HG03159 (cell line): ENCODE measurements at regions not wholly inside any gene's neighbourhood (a gene's known extent, or its start where the extent isn't known, plus 50 kb on each side); places are given as distances from the start of the nearest gene placed in this dataset.

Source experiments
- ATAC-seq: cut with Tn5 transposase; IDR thresholded peaks from one replicate; pipeline ENCODE4 v1.9.1; 2021; ENCODE audit warnings: mild to moderate bottlenecking, moderate library complexity; ENCODE audit not compliant: unreplicated experiment

DNA sequence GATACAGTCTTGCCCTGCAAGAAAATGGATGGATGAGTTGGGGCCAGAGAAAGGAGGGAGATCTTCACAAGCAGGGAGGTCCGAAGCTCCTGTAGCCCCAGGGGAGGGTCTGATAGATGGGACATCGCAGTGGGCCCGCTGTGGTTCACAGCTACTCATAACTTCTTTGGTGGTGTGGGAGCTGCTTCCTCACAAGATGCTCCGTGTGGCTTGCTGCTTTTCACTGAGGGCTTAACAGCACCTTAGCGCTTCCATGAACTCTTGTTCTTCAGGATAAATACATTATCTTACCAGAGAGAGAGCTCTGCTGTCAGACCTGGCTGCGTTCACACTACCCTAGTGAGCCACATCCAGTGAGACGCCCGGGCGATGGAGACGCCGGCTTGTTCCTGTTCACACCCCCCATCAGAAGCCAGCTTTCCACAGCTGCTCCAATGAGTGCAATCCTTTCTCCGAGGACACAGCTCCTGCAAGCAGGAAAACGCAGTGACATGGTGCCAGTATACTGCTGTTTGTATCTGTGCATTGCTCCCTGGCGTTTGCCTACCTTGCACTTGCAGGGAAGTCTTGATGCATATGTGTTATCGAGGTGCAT lies 599.8 kb downstream of the AJAP1 start:
- no peak for ATAC-seq

DNA sequence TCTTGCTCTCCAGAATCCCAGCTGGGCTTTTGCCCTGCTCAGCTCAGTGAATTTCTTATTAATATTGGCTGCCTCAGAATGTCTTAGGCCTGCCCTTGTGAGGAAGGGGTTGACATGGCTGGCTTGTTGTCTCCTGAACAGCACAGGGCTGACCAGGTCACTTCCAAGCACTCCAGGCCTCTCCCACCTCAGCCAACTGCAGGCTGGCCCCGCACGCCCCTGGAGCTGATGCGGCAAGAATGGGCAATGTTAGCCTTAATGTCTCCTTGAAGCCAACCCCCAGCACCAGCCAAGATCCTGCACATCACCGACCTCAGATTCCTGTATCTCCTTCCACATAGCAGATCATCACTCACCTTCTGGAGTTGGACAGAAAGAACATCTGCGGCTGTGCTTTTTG lies 598.6 kb downstream of the AJAP1 start:
- ATAC-seq: no peak

DNA sequence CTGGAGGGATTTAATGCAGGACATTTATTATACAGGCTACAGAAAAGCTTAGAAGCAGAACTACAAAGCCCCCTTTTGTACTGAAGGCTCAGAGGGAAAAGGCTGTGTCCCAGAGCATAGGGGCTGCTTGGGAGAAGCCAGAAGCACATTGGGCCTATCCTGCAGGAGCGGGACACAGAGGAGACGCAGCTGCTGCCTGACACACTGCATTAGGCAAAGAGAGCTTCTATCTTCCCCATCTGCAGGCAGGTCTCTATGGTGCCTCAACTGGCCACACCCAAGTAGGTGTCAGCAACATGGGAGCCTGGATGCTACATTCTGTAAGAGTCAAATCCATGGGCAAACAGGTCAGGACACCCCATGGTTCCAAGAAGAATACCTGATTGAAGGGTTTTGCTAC lies 595.9 kb downstream of the AJAP1 start:
- ATAC-seq: no peak

DNA sequence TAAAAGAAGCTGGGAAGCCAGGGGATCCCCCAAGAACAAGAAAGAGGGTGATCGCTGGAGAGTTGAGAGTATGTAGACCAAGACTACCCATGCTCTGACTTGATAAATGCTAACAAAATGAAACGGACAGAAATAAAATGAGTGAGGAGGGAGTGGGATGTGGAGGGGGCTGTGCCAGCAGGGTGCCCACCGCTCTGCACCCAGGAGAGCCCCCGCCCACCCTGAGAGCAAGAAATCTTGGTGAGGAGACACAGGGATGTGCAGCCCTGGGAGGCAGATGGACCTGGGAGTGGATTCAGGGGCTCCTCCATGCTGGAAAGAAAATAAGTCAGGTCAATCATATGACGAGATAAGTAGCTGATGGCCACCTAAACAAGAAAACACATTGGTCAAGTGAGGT lies 590.9 kb downstream of the AJAP1 start:
- ATAC-seq: no peak

DNA sequence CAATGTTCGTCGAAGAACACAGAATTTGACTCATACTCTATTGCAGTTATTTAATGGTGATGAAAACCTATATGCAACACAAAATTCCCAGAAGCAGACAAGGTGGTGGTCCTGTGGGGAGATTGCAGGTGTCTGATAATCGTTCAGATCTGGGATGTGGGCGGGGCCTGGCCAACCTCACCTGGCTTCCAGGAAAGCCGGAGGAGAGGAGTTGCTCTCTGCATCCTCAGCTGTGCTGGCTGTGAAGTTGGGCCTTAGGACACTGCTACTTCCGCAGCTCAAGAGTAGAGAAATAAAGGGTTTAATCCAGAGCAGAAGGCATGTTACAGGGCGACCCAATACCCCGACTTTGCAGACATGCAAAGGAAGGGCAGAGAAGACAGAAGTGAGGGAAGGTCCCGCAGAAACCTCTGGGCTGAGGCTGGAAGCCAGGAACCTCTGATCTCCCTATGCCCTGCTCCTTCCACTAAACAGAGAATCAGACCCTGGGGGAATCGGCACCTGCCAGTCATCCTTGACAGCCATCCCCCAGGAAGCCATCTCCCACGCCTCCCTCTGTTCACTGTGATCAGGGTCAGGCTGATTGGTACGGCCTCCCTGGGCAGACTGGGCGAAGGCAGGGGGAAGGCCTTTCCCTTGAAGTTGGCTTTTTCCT lies 590.3 kb downstream of the AJAP1 start:
- ATAC-seq: no peak

DNA sequence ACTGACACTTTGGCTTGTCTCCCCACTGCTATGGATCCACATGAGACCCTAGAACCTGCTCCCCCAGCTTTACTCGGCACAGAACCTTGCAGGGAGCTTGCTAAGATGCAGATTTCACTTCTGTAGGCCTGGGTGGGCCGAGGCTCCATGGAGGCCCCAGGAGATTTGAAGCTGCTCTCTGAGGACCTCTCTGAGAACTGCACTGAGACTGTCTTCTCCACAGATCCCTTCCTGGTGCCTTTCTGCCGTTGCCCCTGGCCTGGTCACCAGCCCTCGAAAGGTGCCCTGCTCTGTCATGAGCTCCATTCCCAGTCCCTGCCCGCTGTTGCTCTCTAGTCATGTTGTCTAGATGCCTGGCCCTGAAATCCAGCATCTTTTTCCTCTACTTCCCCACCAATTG lies 588.4 kb downstream of the AJAP1 start:
- no peak for ATAC-seq

DNA sequence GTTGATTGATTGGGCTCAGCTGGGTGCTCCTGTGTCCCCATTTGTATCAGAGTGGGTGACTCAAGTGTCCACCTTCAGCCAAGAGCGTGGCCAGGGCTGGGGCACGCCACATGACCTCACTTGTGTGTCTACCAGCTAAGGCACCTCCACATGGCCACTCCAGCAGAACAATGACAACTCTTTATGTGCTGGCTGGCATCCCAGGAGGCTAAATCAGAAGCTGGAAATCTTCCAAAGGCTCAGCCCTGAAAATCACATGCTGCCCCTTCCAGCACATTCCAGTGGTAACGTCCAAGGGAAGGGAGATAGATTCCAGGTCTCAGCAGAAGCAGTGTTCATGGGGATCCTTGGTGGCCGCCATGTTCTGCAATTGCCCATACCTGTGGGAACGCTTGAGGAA lies 585.5 kb downstream of the AJAP1 start:
- no peak for ATAC-seq

DNA sequence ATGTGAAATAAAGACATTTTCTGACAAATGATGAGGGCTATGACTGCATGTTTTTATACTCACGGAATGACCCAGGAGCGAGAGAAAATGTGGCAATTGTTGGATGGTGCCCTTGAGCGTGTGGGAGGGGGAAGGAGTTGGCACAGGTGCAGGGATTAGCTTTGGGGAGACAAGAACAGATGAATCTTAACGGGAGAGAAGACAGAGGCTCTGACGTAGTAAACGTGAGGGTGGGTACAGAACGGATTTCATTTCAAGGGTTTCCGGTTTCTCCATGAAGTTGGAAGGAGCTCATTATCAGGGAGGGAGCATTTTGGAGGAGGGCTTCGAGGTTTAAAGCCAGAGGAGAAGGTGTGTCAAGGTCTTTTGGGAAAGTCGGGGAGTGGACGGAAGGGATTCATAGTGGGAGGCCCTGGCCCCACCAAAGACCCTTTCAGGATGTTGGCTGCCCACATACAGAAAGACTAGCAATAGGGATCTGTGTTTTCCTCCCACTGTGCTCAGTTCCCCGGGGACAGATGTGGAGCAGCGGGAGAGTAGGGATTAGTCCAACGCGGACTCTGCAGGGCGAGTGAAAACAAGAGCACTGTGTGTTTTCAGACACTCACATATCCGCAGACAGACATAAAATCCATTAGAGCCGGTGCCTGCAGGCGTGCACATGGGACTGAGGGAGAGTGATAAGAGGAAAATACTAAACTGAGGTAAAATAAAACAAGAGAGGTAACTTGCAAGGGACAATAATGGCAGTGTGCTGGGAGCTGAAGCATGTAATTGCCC lies 584.1 kb downstream of the AJAP1 start:
- ATAC-seq: no peak

DNA sequence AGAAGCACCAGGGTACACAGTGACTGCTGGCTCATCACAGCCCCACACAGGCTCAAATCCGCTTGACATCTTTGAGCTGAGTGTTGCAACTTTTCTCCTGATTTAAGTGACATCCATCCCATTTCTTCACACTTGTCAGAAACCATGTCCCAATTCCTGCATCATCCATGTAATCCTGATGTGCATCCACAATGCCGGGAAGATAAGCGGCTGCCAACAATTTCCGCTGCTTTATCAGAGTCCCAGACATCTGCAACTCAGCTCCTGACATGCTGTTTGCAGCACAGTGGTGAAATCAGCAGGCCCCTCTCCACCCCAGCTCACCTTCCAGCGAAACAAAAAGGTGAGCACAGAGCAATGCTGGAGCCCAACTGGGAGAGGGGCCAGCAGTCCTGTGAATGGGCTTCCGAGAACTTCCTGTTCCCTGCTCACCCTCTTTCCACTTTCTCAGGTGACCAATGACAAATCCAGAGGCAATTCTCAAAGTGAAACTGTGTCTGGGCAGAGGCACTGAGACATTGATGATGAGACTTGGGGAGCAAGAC lies 581.0 kb downstream of the AJAP1 start:
- no peak for ATAC-seq

DNA sequence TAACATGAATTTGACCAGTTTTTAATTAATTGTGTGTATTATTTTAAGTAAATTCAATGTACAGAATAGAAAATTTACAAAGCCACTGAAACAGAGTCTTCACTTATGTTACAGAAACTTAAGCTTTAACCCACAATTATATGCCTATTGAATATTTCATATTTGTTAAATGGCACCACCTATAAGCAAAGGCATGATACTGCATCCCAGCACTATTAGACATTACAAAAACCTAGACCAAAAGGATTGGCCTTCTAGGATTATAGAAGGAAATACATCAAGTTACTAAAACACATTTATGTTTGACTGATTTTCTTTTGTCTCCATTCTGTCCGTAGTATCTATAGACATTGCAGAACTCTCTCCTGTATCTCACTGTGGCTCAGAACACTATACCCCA lies 578.1 kb downstream of the AJAP1 start:
- no peak for ATAC-seq

DNA sequence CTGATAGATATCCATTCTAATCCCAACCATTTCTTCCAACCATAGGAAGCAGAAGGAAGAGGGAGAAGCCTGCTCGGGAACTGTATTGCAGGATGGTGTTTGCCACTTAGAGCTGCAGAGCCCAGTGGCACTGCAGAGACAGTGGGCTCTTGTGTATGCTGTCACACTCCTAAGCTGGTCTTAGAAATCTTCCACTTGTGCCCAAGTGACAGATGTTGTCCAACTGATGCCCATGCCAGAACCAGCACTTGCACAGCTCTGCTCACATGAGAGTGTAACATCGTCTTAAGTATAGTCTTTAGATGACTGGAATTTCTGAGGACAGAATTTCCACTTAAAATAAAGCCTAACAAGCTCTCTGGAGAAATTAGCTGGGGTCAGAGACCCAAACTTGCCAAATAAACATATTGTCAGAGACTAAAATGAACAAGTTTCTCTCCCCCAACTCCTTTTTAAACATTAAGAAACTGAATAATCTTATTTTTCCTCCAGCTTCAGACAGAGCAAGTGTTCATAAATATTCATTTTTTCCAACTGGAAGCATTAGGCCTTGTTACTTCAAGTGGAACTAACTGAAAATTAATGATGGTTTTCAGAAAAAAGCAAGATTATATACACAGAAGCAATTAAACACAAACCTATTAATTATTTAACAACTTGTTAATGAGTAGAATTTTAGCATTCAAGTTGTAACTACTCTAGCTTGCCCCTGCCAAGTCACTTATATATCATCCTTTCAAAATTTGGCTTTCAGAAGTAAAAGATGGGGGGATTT lies 577.3 kb downstream of the AJAP1 start:
- no peak for ATAC-seq

DNA sequence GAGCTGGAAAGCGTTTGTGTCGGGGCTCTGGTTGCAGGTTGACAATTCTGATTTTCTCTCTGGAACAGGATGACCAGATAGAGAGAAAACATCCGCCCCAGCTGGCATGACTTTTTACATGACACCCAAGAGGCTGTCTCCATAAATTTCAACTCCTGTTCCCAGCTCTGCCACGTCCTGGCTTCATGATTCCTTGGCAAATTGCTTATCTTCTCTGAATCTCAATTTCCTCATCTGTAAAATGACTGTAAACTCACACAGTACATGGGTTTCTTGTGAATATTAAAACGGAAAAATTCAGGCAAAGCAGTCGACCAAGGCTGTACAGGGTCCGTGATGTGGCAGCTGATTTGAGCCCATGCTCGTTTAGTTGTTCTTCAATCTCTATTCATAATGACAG lies 572.7 kb downstream of the AJAP1 start:
- no peak for ATAC-seq

DNA sequence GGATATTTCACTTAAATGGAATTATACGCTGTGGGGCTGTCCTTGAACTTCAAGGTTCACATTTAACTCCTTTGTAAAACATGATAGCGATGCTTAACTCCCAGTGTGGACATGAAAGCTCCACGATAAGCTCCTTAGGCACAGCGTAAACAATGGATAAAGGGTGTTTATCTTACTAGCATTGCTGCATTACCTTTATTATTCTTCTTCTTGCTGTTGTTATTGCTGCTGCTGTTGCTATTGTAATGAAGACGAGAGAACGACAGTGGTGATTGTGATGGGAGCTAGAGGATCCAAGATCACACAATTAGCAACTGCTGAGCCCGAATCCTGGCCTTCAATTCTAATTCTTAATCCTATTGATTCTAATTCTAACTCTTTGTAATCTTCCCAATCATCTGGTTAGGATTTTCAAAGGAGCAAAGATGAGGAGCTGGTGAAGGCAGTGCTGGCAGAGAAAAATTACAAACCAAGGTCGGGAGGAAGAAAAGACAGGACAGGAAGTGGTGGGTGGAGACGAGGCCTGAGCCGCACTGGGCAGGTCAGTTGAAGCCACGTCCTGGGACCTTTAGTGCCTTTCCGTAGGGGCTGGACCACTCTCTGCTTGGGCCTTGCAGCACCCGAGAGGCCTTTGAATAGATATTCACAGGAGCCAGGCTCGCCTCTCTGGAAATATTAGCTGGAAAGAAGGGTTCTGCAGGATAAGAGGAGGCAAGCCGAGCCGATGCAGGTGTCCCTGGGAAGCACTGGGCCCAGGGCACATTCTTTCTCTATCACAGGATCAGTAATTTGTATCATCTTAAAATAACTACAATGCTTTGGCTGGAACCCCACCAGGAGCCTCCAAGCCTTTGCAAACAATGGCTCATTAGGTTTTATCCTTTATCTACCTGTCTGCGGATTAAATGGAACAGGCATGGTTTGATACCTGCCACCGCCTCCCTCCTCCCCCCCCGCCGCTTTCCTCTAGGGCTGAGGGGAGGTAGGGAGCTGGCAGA lies 571.6 kb downstream of the AJAP1 start:
- ATAC-seq: no peak

DNA sequence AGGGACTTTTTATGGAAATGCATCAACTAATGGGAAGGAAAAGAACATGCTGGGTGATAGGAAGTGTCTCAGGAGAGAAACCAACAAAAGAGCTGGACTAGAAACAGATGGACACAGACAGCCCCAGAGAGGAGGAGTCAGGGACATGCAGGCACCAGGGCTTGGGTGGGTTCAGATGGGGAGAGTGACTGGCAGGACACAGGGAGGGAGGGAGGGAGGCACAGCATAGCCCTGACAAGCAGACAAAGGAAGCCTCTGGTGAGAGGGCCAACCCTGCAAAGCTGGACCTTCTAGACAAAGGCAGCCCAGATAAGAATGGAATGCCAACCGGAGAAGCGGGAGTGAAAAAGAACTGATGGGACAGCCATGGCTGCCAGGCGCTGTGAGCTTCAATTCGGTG lies 568.8 kb downstream of the AJAP1 start:
- no peak for ATAC-seq

DNA sequence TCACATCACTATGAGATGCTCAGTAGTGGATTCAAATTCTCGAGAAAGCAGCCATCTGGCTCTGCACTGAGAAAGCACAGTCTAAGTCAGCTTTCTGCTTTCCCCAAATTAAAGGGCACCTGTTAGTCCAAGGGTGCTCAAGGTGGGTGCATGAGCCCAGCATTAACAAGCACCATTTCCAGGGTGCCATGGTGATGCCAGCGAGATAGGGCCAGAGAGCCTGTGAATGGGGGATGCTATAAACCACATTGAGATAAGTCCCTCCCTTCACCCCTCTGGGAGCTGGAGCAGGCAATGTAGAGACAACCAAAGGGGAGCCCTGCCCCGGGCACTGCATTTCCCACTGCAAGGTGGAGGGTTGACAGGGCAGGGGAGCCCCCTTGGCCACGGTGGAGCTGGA lies 568.2 kb downstream of the AJAP1 start:
- no peak for ATAC-seq

DNA sequence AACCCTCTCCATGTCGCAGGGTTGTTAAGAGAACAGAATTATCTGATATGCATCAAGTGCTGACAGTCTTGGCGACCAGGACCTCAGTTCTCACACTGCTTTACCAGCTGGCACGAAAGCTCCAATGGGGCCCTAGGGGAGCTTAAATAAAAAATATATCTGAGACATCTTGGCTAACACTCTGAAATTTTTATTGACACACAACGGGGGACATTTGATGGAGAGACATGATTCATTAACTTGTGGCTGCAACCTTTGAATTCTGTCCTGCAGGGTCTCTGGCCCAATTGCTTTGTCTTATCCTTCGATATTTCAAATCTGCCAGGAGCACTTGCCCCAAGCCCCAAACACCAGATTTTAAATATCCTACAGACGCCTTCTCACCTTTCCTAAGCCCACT lies 567.0 kb downstream of the AJAP1 start:
- no peak for ATAC-seq

DNA sequence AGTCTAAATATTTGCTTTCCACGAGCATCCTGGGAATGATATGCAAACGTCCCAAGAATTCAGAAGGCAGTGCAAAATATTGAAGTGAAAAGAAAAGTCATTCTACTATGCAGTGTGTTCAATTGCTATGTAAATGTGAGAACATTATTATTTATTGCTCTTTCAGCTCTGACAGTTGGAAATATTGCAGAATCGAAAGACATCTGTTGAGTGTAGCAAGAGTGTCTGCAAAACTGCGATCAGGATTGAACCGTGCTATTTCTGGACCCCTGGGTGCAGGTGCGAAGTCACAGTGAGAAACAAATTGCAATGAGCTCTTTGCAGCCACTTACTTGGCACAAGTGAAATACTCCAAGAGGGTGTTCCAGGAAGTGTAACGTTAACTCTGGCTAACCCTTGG lies 566.4 kb downstream of the AJAP1 start:
- no peak for ATAC-seq

DNA sequence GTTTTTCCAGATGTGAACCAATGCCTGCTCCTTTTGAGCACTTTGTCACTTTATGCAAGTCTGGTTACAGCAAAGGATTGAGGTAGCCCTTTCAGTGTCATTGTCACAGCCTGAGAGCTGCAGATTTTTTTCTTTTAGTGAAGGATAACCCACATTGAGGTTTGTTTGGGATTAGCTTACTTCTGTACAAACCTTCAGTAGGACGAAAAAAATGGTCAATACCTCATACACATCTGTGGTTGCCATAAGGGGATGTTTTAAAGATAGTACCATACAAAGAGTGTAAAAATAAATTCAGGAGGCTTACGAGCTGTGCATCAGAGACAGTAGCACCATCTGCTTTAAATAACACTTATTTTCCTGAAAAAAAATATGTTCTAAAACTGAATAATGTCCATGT lies 566.0 kb downstream of the AJAP1 start:
- ATAC-seq: no peak

DNA sequence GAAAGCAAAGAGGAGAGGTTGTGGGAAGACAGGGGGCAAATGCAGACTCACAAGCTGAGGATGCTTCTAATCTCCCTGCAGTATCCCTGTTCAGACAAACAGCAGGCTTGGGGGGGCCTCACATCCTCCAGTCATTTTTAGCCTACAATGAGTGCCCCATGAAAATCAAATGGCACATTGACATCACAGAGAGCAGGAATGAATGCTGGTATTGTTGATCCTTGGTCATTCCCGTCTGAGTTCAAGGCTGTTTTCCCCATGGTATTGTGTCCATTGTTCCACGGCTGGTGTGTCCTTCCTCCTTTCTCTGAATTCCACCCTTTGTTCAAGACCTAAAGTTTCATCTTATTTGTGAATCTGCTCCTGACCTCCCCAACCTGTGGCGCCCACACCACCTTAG lies 545.6 kb downstream of the AJAP1 start:
- ATAC-seq: no peak

DNA sequence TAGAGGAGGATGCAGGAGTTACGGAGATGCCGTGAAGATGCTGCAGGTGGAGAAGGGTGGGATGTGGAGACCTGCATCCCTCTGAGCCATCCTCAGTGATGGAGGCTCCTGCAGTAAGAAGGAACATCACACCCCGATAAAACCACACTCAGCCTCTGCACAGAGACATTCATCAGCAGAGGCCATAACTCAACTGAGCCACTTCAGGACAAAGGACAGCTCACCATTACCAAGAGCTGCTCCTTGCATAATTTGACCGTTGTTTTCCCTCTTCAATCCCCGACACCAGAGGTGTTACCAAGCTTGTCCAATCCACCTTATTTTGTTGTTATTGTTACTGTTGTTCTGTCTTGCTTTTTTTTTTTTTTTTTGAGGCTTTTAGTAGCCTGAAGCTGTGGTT lies 543.9 kb downstream of the AJAP1 start:
- no peak for ATAC-seq
